RWPE1 (cell line): ENCODE measurements at regions not wholly inside any gene's neighbourhood (a gene's known extent, or its start where the extent isn't known, plus 50 kb on each side); places are given as distances from the start of the nearest gene placed in this dataset.

Experiments
- CTCF ChIA-PET: fragments of 350-600 bp; sonication (Branson Sonifier 250); formaldehyde crosslinking; extraction: SDS; loops from one replicate; lab custom pipeline; 2021; lab: Yijun Ruan, JAX
- POLR2A ChIA-PET: fragments of 400-600 bp; formaldehyde crosslinking; extraction: SDS; loops from one replicate; lab custom pipeline; 2020; ENCODE audit warnings: antibody characterized with exemption; ENCODE audit not compliant: low non-redundant PET; lab: Yijun Ruan, JAX
- DNase-seq: peaks from one replicate; pipeline ENCODE4 v3.0.0; 2012; ENCODE audit warnings: low spot score
- H3K27ac ChIP-seq: fragments of 450-650 bp; 2 replicates; pipeline ENCODE4 v1.5.1; 2017
- CTCF ChIP-seq: fragments of 450-650 bp; conservative IDR thresholded peaks from 2 replicates; pipeline ENCODE4 v1.5.1; 2017; ENCODE audit warnings: low read depth, mild to moderate bottlenecking

DNA sequence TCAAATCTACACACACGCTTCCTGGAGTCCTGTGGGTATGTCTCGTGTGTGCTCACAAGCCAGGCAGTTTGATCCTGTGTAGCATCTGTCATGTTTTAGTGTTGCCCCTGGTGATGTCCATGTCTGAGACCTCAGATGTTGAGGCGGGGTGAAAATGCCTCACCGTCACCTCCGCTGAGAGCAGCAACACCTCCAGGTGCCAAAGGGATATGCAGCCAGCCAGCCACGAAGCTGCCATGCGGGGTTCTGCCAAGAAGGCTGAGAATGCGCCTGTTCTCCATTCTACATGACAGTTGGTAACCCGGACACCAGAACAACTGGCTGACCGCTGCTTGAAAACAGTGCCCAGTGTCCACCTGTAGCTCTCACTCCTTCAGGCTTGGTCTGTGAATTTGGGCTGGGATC is 253.8 kb downstream of the TLE3 start:
- ChIA-PET POLR2A (no interaction called here), CTCF (no interaction called here)
- no peak for TF ChIP-seq CTCF
- no peak for DNase-seq
- H3K27ac ChIP-seq: no peak overlapping the region

- POLR2A ChIA-PET: no interaction called here
- TF ChIP-seq CTCF: no peak
- H3K27ac ChIP-seq: no peak overlapping the region
- DNase-seq: no peak
- CTCF ChIA-PET: interaction anchor here (0.7 kb wide), 1 partner anchor 481 kb away, joined by 3 read pairs; no protein-coding TSS in a partner anchor
Measured at GRCh38 chr15:69845159-69845558, 252.6 kb downstream of the TLE3 start.

DNA sequence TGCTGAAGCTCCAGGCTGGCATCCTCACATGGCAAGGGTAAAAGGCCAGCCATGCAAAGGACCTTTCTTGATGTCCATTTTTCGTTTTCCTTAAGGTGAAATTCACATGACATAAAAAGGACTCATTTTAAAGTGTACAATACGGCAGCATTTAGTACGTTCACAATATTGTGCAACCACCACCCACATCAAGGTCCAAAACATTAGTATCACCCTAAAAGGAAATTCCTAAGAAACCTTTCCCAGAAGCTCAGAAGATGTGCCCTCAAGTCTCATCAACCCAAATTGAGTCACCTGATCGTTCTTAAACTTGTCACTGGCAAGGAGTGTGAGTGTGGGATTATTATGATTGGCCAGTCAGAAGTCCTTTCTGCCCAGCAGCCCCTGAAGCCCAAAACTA is 250.1 kb downstream of the TLE3 start:
- CTCF ChIA-PET: no interaction called here
- TF ChIP-seq CTCF: no peak
- no peak for DNase-seq
- H3K27ac ChIP-seq: no peak overlapping the region
- POLR2A ChIA-PET: no interaction called here

DNA sequence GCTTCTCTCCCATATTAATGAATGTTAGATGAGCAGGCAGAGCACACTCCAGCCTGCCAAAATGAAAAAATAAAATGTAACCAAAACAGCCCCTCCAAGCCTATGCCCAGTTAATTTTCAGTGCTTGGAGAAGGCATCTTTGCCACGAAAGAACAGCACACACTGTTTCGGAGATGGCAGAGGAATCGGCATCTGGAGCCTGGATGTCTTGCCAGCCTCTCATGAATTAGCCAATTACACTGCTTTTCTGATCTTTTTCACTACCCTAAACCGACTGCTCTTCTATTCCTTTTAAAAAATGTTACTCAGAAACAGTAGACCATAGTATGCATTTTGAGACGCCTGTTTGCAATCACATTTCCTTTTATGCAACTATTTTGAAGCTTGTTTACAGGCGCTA is 249.6 kb downstream of the TLE3 start:
- TF ChIP-seq CTCF: no peak
- DNase-seq: no peak
- no peak overlapping the region for H3K27ac ChIP-seq
- ChIA-PET CTCF (no interaction called here), POLR2A (no interaction called here)

DNA sequence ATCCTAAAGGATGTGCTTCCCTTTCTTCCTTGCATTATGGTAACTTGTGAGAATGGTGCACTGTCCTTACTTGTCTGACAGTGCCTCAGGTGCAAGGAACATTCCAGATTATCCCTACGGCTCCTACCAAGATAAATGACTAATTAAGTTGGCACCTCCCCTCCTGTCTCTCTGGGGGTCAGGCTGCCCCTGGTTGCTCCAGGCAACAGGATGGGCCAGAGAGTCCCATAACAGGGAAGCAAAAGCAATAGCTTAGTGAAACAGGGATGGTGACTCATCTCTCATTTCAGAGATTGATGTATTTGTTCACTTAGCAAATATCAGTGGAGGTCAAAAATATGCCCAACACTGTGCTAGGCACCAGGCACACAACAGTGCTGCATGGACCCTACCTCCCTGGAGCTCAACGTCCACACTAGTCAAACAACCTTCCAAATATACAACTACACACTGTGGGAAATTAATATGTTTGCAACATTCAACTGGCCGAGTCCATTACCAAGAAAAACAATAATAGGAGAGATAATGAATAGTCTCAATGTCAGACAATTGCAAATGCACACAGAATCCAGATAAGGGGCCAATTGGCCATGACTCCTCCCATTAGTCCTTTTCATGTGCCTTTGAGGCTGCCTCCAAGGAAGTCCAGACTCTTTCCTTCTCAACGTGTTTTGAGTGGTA is 249.0 kb downstream of the TLE3 start:
- TF ChIP-seq CTCF: no peak
- no peak overlapping the region for H3K27ac ChIP-seq
- DNase-seq: peak; percentile 62
- ChIA-PET CTCF (no interaction called here), POLR2A (no interaction called here)

DNA sequence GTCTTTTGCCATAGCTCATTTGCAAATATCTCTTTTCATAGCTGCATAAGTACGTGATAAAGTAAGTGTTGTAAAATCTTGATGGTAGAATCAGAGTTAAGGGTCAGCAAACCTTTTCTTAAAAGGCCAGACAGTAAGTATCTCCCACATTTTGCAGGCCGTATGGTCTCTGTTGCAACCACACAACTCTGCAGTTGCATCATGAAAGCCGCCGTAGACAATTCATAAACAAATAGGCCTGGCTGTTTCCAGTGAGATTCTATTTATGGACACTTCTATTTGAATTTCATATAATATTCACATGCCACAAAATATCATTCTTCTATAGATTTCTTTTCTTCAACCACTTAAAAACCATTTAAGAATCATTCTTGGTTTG is 248.5 kb downstream of the TLE3 start:
- DNase-seq: no peak
- CTCF ChIA-PET: no interaction called here
- H3K27ac ChIP-seq: no peak overlapping the region
- POLR2A ChIA-PET: no interaction called here
- no peak for TF ChIP-seq CTCF
